ENCODE measurements at regions not wholly inside any gene's neighbourhood (a gene's known extent, or its start where the extent isn't known, plus 50 kb on each side); places are given as distances from the start of the nearest gene placed in this dataset.

- no peak for DNase-seq (ENCODE audit: low read depth)
Measured at GRCh38 chr18:53753601-53754000, 470.9 kb downstream of the MBD2 start.

DNA sequence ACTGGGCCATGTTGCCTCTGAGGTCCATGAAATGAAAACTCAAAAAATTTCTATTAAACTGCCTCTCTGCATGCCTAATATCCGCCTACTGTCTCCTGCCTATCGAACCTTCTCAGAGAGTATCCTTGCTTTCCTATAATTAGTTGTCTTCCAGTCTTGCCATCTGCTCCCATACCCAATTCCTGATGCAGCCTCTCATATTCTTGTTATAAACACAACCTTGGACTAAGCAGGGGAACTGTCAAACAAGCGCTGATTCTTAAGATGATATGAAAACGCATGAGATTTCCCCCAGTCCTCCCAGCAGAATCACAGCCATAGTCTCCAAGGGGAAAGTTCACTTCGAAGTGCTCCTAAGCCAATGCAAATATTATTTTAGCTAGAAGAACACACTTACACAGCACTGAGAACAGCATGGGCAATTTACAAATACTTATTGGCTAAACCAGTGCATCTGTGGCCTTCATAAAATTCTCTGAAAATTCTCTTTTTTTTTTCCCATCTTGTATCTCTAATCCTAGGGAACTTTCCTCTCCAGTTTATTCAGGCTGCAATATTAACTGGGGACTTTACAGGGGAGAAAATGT lies 471.6 kb downstream of the MBD2 start:
- DNase-seq (ENCODE audit: low read depth) = no peak

DNA sequence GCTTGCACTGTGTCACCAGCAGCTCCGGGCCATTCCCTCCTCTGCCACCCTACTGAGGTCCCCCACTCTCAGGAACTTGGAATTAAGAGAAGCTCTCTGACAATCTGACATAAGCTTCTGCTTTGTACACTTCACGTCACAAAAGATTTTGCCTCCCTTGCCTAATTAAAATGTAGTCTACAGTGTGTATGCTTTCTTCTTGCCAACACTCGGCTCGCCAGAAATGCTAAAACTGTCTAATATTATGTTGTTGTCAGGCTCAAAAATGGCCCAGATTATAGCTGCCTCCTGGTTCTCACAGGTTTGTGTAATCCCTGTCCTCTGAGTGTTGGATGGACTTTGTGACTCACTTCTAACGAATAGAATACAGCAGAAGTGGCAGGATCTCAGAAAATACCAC lies 474.7 kb downstream of the MBD2 start:
- DNase-seq (ENCODE audit: low read depth) = no peak

GRCh38 chr18:53747663-53748160 lies 476.8 kb downstream of the MBD2 start:
- DNase-seq (ENCODE audit: low read depth) = no peak

- no peak for DNase-seq (ENCODE audit: low read depth)
Measured at GRCh38 chr18:53747210-53747609, 477.3 kb downstream of the MBD2 start.

DNA sequence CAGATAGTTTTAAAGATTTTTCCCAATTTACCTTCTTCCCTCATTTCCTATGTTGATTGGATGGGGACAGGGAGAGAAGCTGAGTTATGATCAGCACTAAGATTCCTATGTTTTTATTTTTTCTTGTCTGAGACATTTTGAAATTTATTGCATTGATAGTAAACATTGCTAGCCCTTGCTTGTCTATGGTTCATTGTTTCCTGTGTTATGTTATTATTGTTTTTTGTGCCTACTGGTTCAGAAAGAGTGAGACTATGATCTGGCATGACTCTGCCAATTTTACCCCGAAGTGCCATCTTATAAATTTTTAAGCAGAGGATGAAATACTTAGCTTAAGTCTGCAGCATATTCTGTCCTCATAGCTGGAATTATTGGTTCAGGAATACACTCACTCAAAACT lies 478.5 kb downstream of the MBD2 start:
- no peak for DNase-seq (ENCODE audit: low read depth)

GRCh38 chr18:53745224-53745967 lies 479.1 kb downstream of the MBD2 start:
- no peak for DNase-seq (ENCODE audit: low read depth)

- no peak for DNase-seq (ENCODE audit: low read depth)
Measured at GRCh38 chr18:53739700-53740099, 484.8 kb downstream of the MBD2 start.

- no peak for DNase-seq (ENCODE audit: low read depth)
Measured at GRCh38 chr18:53735526-53735925, 488.9 kb downstream of the MBD2 start.

DNA sequence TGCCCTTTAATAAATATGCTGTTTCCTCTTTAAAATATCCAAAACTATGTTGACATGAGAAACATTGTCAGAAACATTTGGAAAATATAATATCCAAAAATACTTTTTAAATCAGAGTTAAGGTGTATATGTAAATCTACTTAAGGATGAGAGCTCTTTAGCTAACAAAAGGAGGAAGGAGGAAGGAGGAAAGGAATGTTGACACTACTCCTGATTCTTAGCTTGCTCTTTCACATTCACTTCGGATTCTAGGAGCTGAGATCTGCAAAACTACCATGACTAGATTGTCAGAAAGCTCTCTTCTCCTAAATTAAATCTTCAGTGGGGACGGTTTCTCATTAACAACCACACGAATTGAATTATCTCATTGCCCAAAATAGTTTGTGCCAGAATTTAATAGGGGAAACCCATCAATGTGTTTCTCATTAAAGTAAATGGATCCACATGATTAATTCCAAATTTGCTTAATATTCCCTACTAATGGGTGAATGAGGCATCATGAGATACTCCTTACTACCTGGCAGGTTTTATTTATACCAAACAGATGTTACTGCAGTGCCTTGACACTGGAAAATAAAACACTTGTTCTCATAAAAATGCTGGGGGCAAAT lies 509.1 kb downstream of the MBD2 start:
- no peak for DNase-seq (ENCODE audit: low read depth)

- no peak for DNase-seq (ENCODE audit: low read depth)
Measured at GRCh38 chr18:53710080-53710479, 514.4 kb downstream of the MBD2 start.

DNA sequence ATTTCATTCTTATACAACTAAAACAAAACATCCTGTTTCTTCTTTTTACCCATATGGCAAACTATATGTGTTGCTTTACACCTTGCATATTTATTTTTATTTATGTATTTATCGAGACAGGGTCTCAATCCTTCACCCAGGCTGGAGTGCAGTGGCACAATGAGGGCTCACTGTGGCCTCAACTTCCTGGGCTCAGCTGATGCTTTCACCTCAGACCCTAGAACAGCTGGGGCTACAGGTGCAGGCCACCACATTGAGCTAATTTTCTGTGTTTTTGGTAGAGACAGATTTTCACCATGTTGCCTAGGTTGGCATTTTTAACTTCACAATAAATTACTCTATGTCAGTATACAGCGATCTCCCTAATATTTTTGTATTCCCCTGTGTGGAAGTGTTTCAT lies 522.0 kb downstream of the MBD2 start:
- no peak for DNase-seq (ENCODE audit: low read depth)

- DNase-seq (ENCODE audit: low read depth) = no peak
Measured at GRCh38 chr18:53701697-53702096, 522.8 kb downstream of the MBD2 start.

- peak; percentile 34 for DNase-seq (ENCODE audit: low read depth)
Measured at GRCh38 chr18:53698907-53699306, 525.6 kb downstream of the MBD2 start.

- no peak for DNase-seq (ENCODE audit: low read depth)
Measured at GRCh38 chr18:53689886-53690285, 534.6 kb downstream of the MBD2 start.

DNA sequence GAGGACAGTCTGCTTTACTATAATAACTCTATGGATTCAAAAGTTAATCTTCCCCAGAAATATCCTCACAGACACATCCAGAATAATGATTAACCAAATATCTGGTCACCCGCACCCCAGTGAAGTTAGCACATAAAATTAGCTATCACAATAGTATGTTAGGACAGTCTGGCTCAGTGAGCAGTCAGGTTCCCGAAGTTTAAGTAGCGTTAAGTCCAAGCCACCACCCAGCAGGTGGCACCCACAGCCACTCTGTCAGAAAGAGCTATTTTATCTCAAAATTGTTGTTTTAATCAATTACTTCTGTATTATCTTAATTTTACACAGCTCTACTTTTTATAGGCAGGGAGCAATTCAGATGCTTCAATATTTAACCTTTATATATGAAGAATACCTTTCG lies 537.5 kb downstream of the MBD2 start:
- no peak for DNase-seq (ENCODE audit: low read depth)

DNA sequence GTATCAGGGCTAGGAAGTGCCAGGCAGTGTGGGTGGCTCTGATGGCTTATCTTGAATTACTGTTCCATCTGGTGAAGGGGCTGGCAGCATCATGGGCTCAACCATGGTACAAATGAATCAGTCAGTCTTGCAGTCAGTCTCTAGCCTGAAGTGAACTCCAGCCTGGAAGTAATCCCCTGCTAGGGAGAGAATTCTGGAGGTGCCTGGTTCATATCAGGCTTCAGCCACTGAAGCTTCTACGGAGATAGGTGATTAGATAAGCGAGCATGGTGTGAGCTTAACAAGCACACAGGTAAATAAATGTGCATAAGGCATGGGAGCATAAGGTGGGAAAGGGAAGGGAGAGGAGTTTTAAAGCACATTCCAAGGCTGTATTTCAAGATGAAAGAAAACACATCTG lies 541.7 kb downstream of the MBD2 start:
- DNase-seq (ENCODE audit: low read depth) = no peak

DNA sequence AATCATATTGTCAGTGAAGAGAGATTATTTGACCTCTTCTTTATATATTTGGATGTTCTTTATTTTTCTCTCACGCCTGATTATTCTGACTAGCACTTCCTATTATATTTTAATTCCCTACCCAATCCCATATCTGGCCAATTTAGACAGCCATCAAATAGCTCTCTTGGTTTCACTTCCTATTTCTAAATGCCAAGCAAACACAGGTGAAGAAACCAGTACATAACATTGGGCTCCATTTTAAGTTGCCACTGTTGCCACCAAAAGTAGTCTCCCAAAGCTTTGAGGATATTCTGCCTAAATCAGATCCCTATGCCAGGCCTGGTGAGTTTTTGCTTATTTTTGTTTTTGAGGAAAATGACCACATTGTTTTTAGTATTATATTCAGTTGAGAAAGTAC lies 547.0 kb downstream of the MBD2 start:
- no peak for DNase-seq (ENCODE audit: low read depth)

GRCh38 chr18:53665701-53666100 lies 558.8 kb downstream of the MBD2 start:
- no peak for DNase-seq (ENCODE audit: low read depth)

GRCh38 chr18:53664575-53664974 lies 559.9 kb downstream of the MBD2 start:
- DNase-seq (ENCODE audit: low read depth) = no peak

DNA sequence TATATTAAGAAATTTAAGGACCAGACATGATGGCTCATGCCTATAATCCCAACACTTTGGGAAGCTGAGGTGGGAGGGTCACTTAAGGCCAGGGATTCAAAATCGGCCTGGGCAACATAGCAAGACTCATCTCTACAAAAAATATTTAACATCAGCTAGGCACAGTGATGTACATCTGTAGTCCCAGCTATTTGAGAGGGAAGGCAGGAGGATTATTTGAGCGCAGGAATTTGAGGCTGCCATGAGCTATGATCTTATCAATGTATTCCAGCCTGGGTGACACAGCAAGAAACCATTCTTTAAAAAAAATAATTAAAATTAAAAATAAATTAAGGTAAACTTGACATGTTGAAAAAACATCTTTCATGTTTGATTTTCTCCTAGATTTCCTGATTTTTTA lies 564.2 kb downstream of the MBD2 start:
- no peak for DNase-seq (ENCODE audit: low read depth)

- DNase-seq (ENCODE audit: low read depth) = no peak
Measured at GRCh38 chr18:53657257-53657656, 567.2 kb downstream of the MBD2 start.

GRCh38 chr18:53649621-53650020 lies 574.8 kb downstream of the MBD2 start:
- DNase-seq (ENCODE audit: low read depth) = no peak
